ENCODE measurements at regions not wholly inside any gene's neighbourhood (a gene's known extent, or its start where the extent isn't known, plus 50 kb on each side); places are given as distances from the start of the nearest gene placed in this dataset.
"Not testable (repeated sequence)": the region's sequence is repeated elsewhere in the genome, so short reads cannot be mapped to it uniquely, and the experiment has no call there.

DNA sequence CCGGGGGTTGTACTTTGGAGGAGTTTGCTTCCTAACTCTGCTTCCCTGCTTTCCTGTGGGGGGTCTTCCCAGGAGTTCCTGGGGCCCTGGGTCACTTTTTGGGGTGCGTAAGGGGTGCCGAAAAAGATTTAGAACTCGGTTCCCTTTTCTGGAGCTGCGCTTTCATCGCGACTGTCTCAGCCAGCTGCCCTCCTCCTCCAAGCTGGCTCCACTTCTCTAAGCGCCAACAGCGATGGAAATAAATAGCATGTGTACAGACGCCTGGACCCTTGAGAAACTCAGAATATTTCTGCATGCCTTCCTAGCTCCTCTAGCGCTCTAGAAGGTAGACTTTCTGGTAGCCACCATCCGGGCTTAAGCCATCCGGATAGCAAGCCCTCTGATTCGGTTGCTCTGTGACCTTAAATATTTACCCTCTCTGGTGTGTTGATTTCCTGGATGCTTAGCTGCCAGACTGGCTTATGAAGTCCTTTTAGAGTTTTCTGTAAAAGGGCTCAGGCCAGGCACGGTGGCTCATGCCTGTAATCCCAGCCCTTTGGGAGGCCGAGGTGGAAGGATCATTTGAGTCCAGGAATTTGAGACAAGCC, 71.7 kb downstream of the SPDYE17 start:
- TF ChIP-seq, protein P1, sequence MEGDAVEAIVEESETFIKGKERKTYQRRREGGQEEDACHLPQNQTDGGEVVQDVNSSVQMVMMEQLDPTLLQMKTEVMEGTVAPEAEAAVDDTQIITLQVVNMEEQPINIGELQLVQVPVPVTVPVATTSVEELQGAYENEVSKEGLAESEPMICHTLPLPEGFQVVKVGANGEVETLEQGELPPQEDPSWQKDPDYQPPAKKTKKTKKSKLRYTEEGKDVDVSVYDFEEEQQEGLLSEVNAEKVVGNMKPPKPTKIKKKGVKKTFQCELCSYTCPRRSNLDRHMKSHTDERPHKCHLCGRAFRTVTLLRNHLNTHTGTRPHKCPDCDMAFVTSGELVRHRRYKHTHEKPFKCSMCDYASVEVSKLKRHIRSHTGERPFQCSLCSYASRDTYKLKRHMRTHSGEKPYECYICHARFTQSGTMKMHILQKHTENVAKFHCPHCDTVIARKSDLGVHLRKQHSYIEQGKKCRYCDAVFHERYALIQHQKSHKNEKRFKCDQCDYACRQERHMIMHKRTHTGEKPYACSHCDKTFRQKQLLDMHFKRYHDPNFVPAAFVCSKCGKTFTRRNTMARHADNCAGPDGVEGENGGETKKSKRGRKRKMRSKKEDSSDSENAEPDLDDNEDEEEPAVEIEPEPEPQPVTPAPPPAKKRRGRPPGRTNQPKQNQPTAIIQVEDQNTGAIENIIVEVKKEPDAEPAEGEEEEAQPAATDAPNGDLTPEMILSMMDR (IDR thresholded peaks at IDR 0.05; ENCODE audit: extremely low read depth in 1 of 2, insufficient read depth in 1 of 2, low read depth in 1 of 2, low read length in 2 of 2), result not testable (repeated sequence)
- not testable (repeated sequence) for TF ChIP-seq POLR2AphosphoS5 (IDR thresholded peaks at IDR 0.05; ENCODE audit: insufficient read depth, low read depth, low read length); EZH2 (IDR thresholded peaks at IDR 0.05; ENCODE audit: borderline replicate concordance, low read depth, low read length, severe bottlenecking)

All from endothelial cell of umbilical vein (primary cell).